ENCODE measurements at regions not wholly inside any gene's neighbourhood (a gene's known extent, or its start where the extent isn't known, plus 50 kb on each side); places are given as distances from the start of the nearest gene placed in this dataset.

- POLR2A ChIA-PET, result interaction anchor here (0.6 to 0.7 kb wide), 5 partner anchors 48 to 1065 kb away, joined by 3 to 4 read pairs (median 3); no protein-coding TSS in a partner anchor
- no TSS peak for BruUV-seq (replicated peaks)
- no peaks in the 10 kb centered on the region for H3K4me1 ChIP-seq (ENCODE audit: insufficient read depth, low read length, poor library complexity, severe bottlenecking)
- CTCF ChIA-PET (ENCODE audit: unreplicated experiment), result no interaction called here
- TF ChIP-seq EZH2phosphoT487 (IDR thresholded peaks at IDR 0.05; ENCODE audit: borderline replicate concordance, low read depth, low read length) (no peak), CTCF (conservative IDR thresholded peaks at IDR 0.05; ENCODE audit: low read length) (no peak)
- H4K20me1 ChIP-seq (ENCODE audit: insufficient read depth, low read length), result no peaks in the 10 kb centered on the region
- no peaks in the 10 kb centered on the region for H3K9me2 ChIP-seq (ENCODE audit: insufficient read depth, low read length)
- H3K79me2 ChIP-seq (ENCODE audit: insufficient read depth, low read depth, low read length), result no peaks in the 10 kb centered on the region
- intact Hi-C loops (cut with micrococcal nuclease; ENCODE audit: unreplicated experiment), result no loop called here
- no peak overlapping the region for H2AFZ ChIP-seq (ENCODE audit: low read length)
- H3K4me2 ChIP-seq (ENCODE audit: low read length), result no peak overlapping the region
- H3K36me3 ChIP-seq (ENCODE audit: insufficient read depth, low read length), result no peaks in the 10 kb centered on the region
- no peak for DNase-seq (ENCODE audit: low spot score)
- no peaks in the 10 kb centered on the region for H3K9me3 ChIP-seq (ENCODE audit: low read length)
- H3K4me3 ChIP-seq (ENCODE audit: low read depth, low read length, poor library complexity, severe bottlenecking), result no peak overlapping the region
- H3K27ac ChIP-seq (ENCODE audit: low read depth, low read length, poor library complexity, severe bottlenecking), result no peak overlapping the region
These were observed 260.6 kb upstream of the NCKAP5 start for GRCh38 chr2:133828913-133829312.

GRCh38 chr2:133829450-133830020, 261.3 kb upstream of the NCKAP5 start:
- TF ChIP-seq CTCF (conservative IDR thresholded peaks at IDR 0.05; ENCODE audit: low read length) (no peak), EZH2phosphoT487 (IDR thresholded peaks at IDR 0.05; ENCODE audit: borderline replicate concordance, low read depth, low read length) (no peak)
- H3K9me3 ChIP-seq (ENCODE audit: low read length), result no peaks in the 10 kb centered on the region
- intact Hi-C loops (cut with micrococcal nuclease; ENCODE audit: unreplicated experiment), result no loop called here
- no peak overlapping the region for H2AFZ ChIP-seq (ENCODE audit: low read length)
- no peak for DNase-seq (ENCODE audit: low spot score)
- no peaks in the 10 kb centered on the region for H4K20me1 ChIP-seq (ENCODE audit: insufficient read depth, low read length)
- no peaks in the 10 kb centered on the region for H3K36me3 ChIP-seq (ENCODE audit: insufficient read depth, low read length)
- POLR2A ChIA-PET, result interaction anchor here (0.6 to 0.7 kb wide), 5 partner anchors 47 to 1065 kb away, joined by 3 to 4 read pairs (median 3); no protein-coding TSS in a partner anchor
- CTCF ChIA-PET (ENCODE audit: unreplicated experiment), result no interaction called here
- no peaks in the 10 kb centered on the region for H3K4me1 ChIP-seq (ENCODE audit: insufficient read depth, low read length, poor library complexity, severe bottlenecking)
- H3K79me2 ChIP-seq (ENCODE audit: insufficient read depth, low read depth, low read length), result no peaks in the 10 kb centered on the region
- no peaks in the 10 kb centered on the region for H3K9me2 ChIP-seq (ENCODE audit: insufficient read depth, low read length)
- no peak overlapping the region for H3K4me3 ChIP-seq (ENCODE audit: low read depth, low read length, poor library complexity, severe bottlenecking)
- no peak overlapping the region for H3K27ac ChIP-seq (ENCODE audit: low read depth, low read length, poor library complexity, severe bottlenecking)
- BruUV-seq (replicated peaks), result no TSS peak
- H3K4me2 ChIP-seq (ENCODE audit: low read length), result no peak overlapping the region

- CTCF ChIA-PET (ENCODE audit: unreplicated experiment), result no interaction called here
- H3K9me3 ChIP-seq (ENCODE audit: low read length), result no peaks in the 10 kb centered on the region
- no peaks in the 10 kb centered on the region for H4K20me1 ChIP-seq (ENCODE audit: insufficient read depth, low read length)
- no peaks in the 10 kb centered on the region for H3K9me2 ChIP-seq (ENCODE audit: insufficient read depth, low read length)
- H3K4me2 ChIP-seq (ENCODE audit: low read length), result no peak overlapping the region
- H2AFZ ChIP-seq (ENCODE audit: low read length), result no peak overlapping the region
- H3K27ac ChIP-seq (ENCODE audit: low read depth, low read length, poor library complexity, severe bottlenecking), result no peak overlapping the region
- no peaks in the 10 kb centered on the region for H3K4me1 ChIP-seq (ENCODE audit: insufficient read depth, low read length, poor library complexity, severe bottlenecking)
- BruUV-seq (replicated peaks), result no TSS peak
- H3K36me3 ChIP-seq (ENCODE audit: insufficient read depth, low read length), result no peaks in the 10 kb centered on the region
- no peak for DNase-seq (ENCODE audit: low spot score)
- no peak overlapping the region for H3K4me3 ChIP-seq (ENCODE audit: low read depth, low read length, poor library complexity, severe bottlenecking)
- TF ChIP-seq EZH2phosphoT487 (IDR thresholded peaks at IDR 0.05; ENCODE audit: borderline replicate concordance, low read depth, low read length), result no peak
- no peak for TF ChIP-seq CTCF (conservative IDR thresholded peaks at IDR 0.05; ENCODE audit: low read length)
- POLR2A ChIA-PET, result interaction anchor here (1.1 kb wide), 1 partner anchor 418 kb away, joined by 3 read pairs; no protein-coding TSS in a partner anchor
- intact Hi-C loops (cut with micrococcal nuclease; ENCODE audit: unreplicated experiment), result no loop called here
- H3K79me2 ChIP-seq (ENCODE audit: insufficient read depth, low read depth, low read length), result no peaks in the 10 kb centered on the region
These were observed 265.5 kb upstream of the NCKAP5 start for GRCh38 chr2:133833746-133834145.
